HepG2 (cell line): ENCODE measurements at regions not wholly inside any gene's neighbourhood (a gene's known extent, or its start where the extent isn't known, plus 50 kb on each side); places are given as distances from the start of the nearest gene placed in this dataset.

ENCODE experiments used
- ATAC-seq: fragments of 200-7000 bp; cut with Tn5 transposase; 3 replicates; pipeline ENCODE4 v1.9.1; 2020; ENCODE audit warnings: mild to moderate bottlenecking, moderate library complexity
- BruUV-seq: library from RNA; stranded (reverse); fragments of 400-500 nt; replicated peaks from 2 replicates; lab custom pipeline; 2021; lab: Mats Ljungman, UMichigan
- CTCF ChIA-PET: fragments of 300-600 bp; formaldehyde crosslinking; extraction: SDS; loops from one replicate; lab custom pipeline; 2021; ENCODE audit warnings: low total read pairs, inconsistent platforms, low intra/inter-chr PET ratio; lab: Yijun Ruan, JAX
- POLR2A ChIA-PET: fragments of 350-600 bp; sonication (Branson Sonifier 250); formaldehyde crosslinking; loops from one replicate; lab custom pipeline; 2020; ENCODE audit warnings: antibody characterized with exemption, inconsistent platforms; lab: Yijun Ruan, JAX
- DNase-seq: peaks from one replicate; pipeline ENCODE4 v3.0.0-alpha.2; 2015; ENCODE audit warnings: low spot score
- FAIRE-seq: peaks from 3 replicates; lab custom pipeline; 2011; peaks lifted over from hg19 to GRCh38; lab: Jason Lieb, UNC
- H2AFZ ChIP-seq: one replicate; pipeline ENCODE4 v1.6.1; 2011; ENCODE audit warnings: low read length, inconsistent platforms
- H3K27ac ChIP-seq: fragments of 300-600 bp; 3 replicates; pipeline ENCODE4 v1.8.0; 2011; ENCODE audit warnings: mixed run types, mild to moderate bottlenecking, mixed read lengths, low read length, inconsistent platforms; ENCODE audit not compliant: insufficient read depth; ENCODE audit errors: extremely low read length
- H3K27me3 ChIP-seq, 2 experiments: fragments of 200-600 bp in 1 of 2; 2 replicates in 1 of 2; 3 replicates in 1 of 2; pipeline versions ENCODE4 v1.6.0 to v1.8.0; 2011; ENCODE audit warnings: low read length in 2 of 2, mild to moderate bottlenecking in 2 of 2, moderate library complexity in 2 of 2, inconsistent platforms in 1 of 2; ENCODE audit not compliant: insufficient read depth in 2 of 2, control insufficient read depth in 1 of 2
- H3K36me3 ChIP-seq, 2 experiments: fragments of 200-600 bp in 1 of 2; replicated peaks in 1 of 2; 2 replicates in 1 of 2; 3 replicates in 1 of 2; pipeline versions ENCODE4 v1.5.1 to v1.8.0; 2011; ENCODE audit warnings: low read length in 2 of 2, inconsistent platforms in 1 of 2; ENCODE audit not compliant: insufficient read depth in 2 of 2, control insufficient read depth in 1 of 2
- H3K4me1 ChIP-seq: 2 replicates; pipeline ENCODE4 v1.5.1; 2012; ENCODE audit warnings: low read length, inconsistent platforms; ENCODE audit not compliant: insufficient read depth
- H3K4me2 ChIP-seq: 2 replicates; pipeline ENCODE4 v1.6.0; 2011; ENCODE audit warnings: low read depth, low read length, inconsistent platforms
- H3K4me3 ChIP-seq, 3 experiments: fragments of 200-600 bp in 1 of 3; sonication (generic), shearing (Covaris generic) in 1 of 3; replicated peaks in 1 of 3; 2 replicates each; pipeline ENCODE4 v1.5.1; 2011 to 2016; ENCODE audit warnings: low read length in 3 of 3, inconsistent platforms in 2 of 3, low read depth in 2 of 3, mild to moderate bottlenecking in 2 of 3, control low read depth in 1 of 3, mixed read lengths in 1 of 3; ENCODE audit not compliant: insufficient read depth in 1 of 3
- H3K79me2 ChIP-seq: one replicate; pipeline ENCODE4 v1.6.1; 2011; ENCODE audit warnings: low read length, inconsistent platforms; ENCODE audit not compliant: insufficient read depth
- H3K9ac ChIP-seq: 2 replicates; pipeline ENCODE4 v1.6.0; 2011; ENCODE audit warnings: mild to moderate bottlenecking, low read depth, low read length, inconsistent platforms; ENCODE audit not compliant: insufficient read depth
- H3K9me3 ChIP-seq: 2 replicates; pipeline ENCODE4 v1.5.1; 2012; ENCODE audit warnings: mild to moderate bottlenecking, low read length
- H4K20me1 ChIP-seq: 2 replicates; pipeline ENCODE4 v1.6.0; 2011; ENCODE audit warnings: inconsistent platforms, mild to moderate bottlenecking, low read length, moderate library complexity; ENCODE audit not compliant: insufficient read depth
- ARID3A ChIP-seq: IDR thresholded peaks from 2 replicates; pipeline ENCODE4 v1.6.1; 2012; ENCODE audit warnings: low read depth, low read length, improper control_type of control experiment
- DDIT3 ChIP-seq: sonication (generic); formaldehyde crosslinking; IDR thresholded peaks from 2 replicates; pipeline ENCODE4 v1.4.0; 2020; ENCODE audit warnings: mild to moderate bottlenecking, missing genetic modification reagents
- TEAD2 ChIP-seq: sonication (generic); formaldehyde crosslinking; IDR thresholded peaks from 2 replicates; pipeline ENCODE4 v1.9.0; 2021; ENCODE audit warnings: missing genetic modification reagents
- ZNF20 ChIP-seq: sonication (generic); formaldehyde crosslinking; IDR thresholded peaks from 2 replicates; pipeline ENCODE4 v1.4.0; 2020; ENCODE audit warnings: mild to moderate bottlenecking, moderate library complexity, missing genetic modification reagents
- ZNF329 ChIP-seq: sonication (generic); formaldehyde crosslinking; IDR thresholded peaks from 2 replicates; pipeline ENCODE4 v1.9.0; 2021; ENCODE audit warnings: low read depth, mild to moderate bottlenecking, missing genetic modification reagents
- ZNF337 ChIP-seq: sonication (generic); formaldehyde crosslinking; IDR thresholded peaks from 2 replicates; pipeline ENCODE4 v1.5.1; 2020; ENCODE audit warnings: missing genetic modification reagents, low read depth, mild to moderate bottlenecking, borderline replicate concordance
- ZNF44 ChIP-seq: sonication (generic); formaldehyde crosslinking; IDR thresholded peaks from 2 replicates; pipeline ENCODE4 v1.5.1; 2020; ENCODE audit warnings: mild to moderate bottlenecking, missing genetic modification reagents
- ZNF441 ChIP-seq: sonication (generic); formaldehyde crosslinking; IDR thresholded peaks from 2 replicates; pipeline ENCODE4 v1.7.0; 2021; ENCODE audit warnings: missing genetic modification reagents, borderline replicate concordance
- ZNF746 ChIP-seq: sonication (generic); formaldehyde crosslinking; IDR thresholded peaks from 2 replicates; pipeline ENCODE4 v1.8.0; 2022; ENCODE audit warnings: mild to moderate bottlenecking, missing genetic modification reagents
- ZNF850 ChIP-seq: sonication (generic); formaldehyde crosslinking; conservative IDR thresholded peaks from 2 replicates; pipeline ENCODE4 v1.9.0; 2021; ENCODE audit warnings: mild to moderate bottlenecking, missing genetic modification reagents
- ZNF891 ChIP-seq: sonication (generic); formaldehyde crosslinking; IDR thresholded peaks from 2 replicates; pipeline ENCODE4 v1.5.0; 2020; ENCODE audit warnings: mild to moderate bottlenecking, missing genetic modification reagents
- WGBS: methylation state at CpG from one replicate; pipeline ENCODE4 v1.1.6; 2017; ENCODE audit warnings: low lambda C conversion rate; 5-methylcytosine and 5-hydroxymethylcytosine counted together
- in situ Hi-C: cut with HindIII; loops from 2 replicates; pipeline ENCODE4 v1.10.0; 2017; ENCODE audit warnings: low pct_unique_long_range_greater_than_20kb; ENCODE audit not compliant: extremely low pct_ligation_motif_present
- intact Hi-C: fragments of 100-400 bp; cut with micrococcal nuclease; formaldehyde crosslinking; loops from one replicate; pipeline ENCODE4 v1.10.0; 2022; ENCODE audit not compliant: unreplicated experiment

- no peak overlapping the region for H2AFZ ChIP-seq
- H3K79me2 ChIP-seq, result no peaks in the 10 kb centered on the region
- TF ChIP-seq ZNF337 (CRISPR knock-in tag) (no peak), ZNF746 (CRISPR knock-in tag) (no peak), ZNF329 (CRISPR knock-in tag) (no peak), ZNF850 (CRISPR knock-in tag) (no peak), DDIT3 (CRISPR knock-in tag) (no peak), ZNF44 (CRISPR knock-in tag) (no peak), ARID3A (no peak), ZNF20 (CRISPR knock-in tag) (no peak), ZNF891 (CRISPR knock-in tag) (no peak), ZNF441 (CRISPR knock-in tag) (no peak), TEAD2 (CRISPR knock-in tag) (no peak)
- no peaks in the 10 kb centered on the region for H4K20me1 ChIP-seq
- POLR2A ChIA-PET, result no interaction called here
- no peaks in the 10 kb centered on the region for H3K36me3 ChIP-seq
- FAIRE-seq (no peak), ATAC-seq (no peak), DNase-seq (no peak)
- H3K9me3 ChIP-seq, result no peaks in the 10 kb centered on the region
- WGBS, result 97% methylated on average over 3 of the region's 3 CpGs
- no TSS peak for BruUV-seq
- intact Hi-C loops, result no loop called here
- H3K4me2 ChIP-seq, result no peak overlapping the region
- H3K4me3 ChIP-seq, result no peak overlapping the region
- H3K4me1 ChIP-seq, result peaks cover 21% of the 10 kb centered on the region
- H3K9ac ChIP-seq, result no peak overlapping the region
- in situ Hi-C loops, result no loop called here
- CTCF ChIA-PET, result no interaction called here
- H3K27me3 ChIP-seq, result no peaks in the 10 kb centered on the region
- H3K27ac ChIP-seq, result no peak overlapping the region
Measured at GRCh38 chr10:33861833-33862232, 527.4 kb upstream of the NRP1 start.
